GM12875 (cell line): ENCODE measurements at regions not wholly inside any gene's neighbourhood (a gene's known extent, or its start where the extent isn't known, plus 50 kb on each side); places are given as distances from the start of the nearest gene placed in this dataset.

Experiments used
- H3K4me3 ChIP-seq: one replicate; pipeline ENCODE4 v1.5.1; 2011; ENCODE audit warnings: low read depth, low read length, control low read depth
- CTCF ChIP-seq: IDR thresholded peaks from 2 replicates; pipeline ENCODE4 v1.5.1; 2011; ENCODE audit warnings: low read depth, mild to moderate bottlenecking, control low read depth, inconsistent platforms, low read length, moderate library complexity, borderline replicate concordance; ENCODE audit not compliant: insufficient read depth

- TF ChIP-seq CTCF, result no peak
- no peak overlapping the region for H3K4me3 ChIP-seq
Measured at GRCh38 chr1:106749491-106749890, 307.0 kb upstream of the PRMT6 start.

GRCh38 chr1:106749906-106750305 lies 306.6 kb upstream of the PRMT6 start:
- H3K4me3 ChIP-seq, result no peak overlapping the region
- TF ChIP-seq CTCF, result no peak

- TF ChIP-seq CTCF, result no peak
- no peak overlapping the region for H3K4me3 ChIP-seq
Measured at GRCh38 chr1:106751002-106751401, 305.5 kb upstream of the PRMT6 start.

GRCh38 chr1:106753066-106753465 lies 303.4 kb upstream of the PRMT6 start:
- no peak overlapping the region for H3K4me3 ChIP-seq
- no peak for TF ChIP-seq CTCF

- no peak overlapping the region for H3K4me3 ChIP-seq
- no peak for TF ChIP-seq CTCF
Measured at GRCh38 chr1:106754957-106755356, 301.5 kb upstream of the PRMT6 start.

- H3K4me3 ChIP-seq, result no peak overlapping the region
- TF ChIP-seq CTCF, result no peak
Measured at GRCh38 chr1:106755682-106756406, 300.6 kb upstream of the PRMT6 start.

DNA sequence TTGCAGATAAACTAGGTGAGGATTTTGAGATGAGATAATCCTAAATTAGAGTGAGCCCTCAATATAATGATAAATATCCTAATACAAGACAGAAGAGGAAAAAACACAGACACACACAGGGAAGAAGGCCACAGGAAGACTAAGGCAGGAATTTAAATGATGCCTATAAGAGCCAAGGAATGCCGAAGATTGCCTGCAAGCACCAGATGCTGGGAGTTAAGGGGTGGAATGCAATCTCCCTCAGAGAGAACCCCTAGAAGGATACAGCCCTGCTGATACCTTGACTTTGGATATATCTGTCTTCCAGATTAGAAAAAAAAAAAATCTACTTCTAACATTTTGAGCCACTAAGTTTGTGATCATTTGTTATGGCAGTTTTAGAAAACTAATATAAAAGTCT lies 299.7 kb upstream of the PRMT6 start:
- TF ChIP-seq CTCF, result no peak
- no peak overlapping the region for H3K4me3 ChIP-seq
